Hepatocyte (in vitro differentiated cells): ENCODE measurements at regions not wholly inside any gene's neighbourhood (a gene's known extent, or its start where the extent isn't known, plus 50 kb on each side); places are given as distances from the start of the nearest gene placed in this dataset.

ENCODE experiments used
- EZH2 ChIP-seq: fragments of 200-600 bp; sonication (generic); IDR thresholded peaks from 2 replicates; pipeline ENCODE4 v1.6.1; 2016; ENCODE audit warnings: antibody characterized with exemption, mild to moderate bottlenecking, borderline replicate concordance
- EZH2phosphoT487 ChIP-seq: fragments of 200-600 bp; sonication (generic); IDR thresholded peaks from one replicate; pipeline ENCODE4 v1.6.1; 2018; ENCODE audit warnings: antibody characterized with exemption, mild to moderate bottlenecking, low read depth, moderate library complexity; ENCODE audit not compliant: unreplicated experiment, severe bottlenecking
- TF ChIP-seq, protein P1 (sequence below): fragments of 200-600 bp; sonication (generic); IDR thresholded peaks from 2 replicates; pipeline ENCODE4 v1.5.1; 2016; ENCODE audit warnings: antibody characterized with exemption, mild to moderate bottlenecking; ENCODE audit not compliant: poor library complexity

DNA sequence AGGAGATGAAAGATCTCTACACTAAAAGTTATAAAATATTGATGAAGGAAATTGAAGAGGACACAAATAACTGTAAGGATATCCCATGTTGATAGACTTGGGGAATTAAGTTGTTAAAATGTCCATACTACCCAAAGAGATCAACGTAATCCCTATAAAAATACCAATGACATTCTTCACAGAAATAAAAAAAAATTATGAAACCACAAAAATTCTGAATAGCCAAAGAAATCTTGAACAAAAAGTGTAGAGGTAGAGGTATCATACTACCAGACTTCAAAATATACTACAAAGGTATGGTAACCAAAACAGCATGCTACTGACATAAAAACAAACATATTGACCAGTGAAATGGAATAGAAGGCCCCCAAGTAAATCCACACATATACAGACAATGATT lies 71.5 kb upstream of the ELL2 start:
- TF ChIP-seq EZH2 = no peak
- TF ChIP-seq, protein P1, sequence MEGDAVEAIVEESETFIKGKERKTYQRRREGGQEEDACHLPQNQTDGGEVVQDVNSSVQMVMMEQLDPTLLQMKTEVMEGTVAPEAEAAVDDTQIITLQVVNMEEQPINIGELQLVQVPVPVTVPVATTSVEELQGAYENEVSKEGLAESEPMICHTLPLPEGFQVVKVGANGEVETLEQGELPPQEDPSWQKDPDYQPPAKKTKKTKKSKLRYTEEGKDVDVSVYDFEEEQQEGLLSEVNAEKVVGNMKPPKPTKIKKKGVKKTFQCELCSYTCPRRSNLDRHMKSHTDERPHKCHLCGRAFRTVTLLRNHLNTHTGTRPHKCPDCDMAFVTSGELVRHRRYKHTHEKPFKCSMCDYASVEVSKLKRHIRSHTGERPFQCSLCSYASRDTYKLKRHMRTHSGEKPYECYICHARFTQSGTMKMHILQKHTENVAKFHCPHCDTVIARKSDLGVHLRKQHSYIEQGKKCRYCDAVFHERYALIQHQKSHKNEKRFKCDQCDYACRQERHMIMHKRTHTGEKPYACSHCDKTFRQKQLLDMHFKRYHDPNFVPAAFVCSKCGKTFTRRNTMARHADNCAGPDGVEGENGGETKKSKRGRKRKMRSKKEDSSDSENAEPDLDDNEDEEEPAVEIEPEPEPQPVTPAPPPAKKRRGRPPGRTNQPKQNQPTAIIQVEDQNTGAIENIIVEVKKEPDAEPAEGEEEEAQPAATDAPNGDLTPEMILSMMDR = no peak
- TF ChIP-seq EZH2phosphoT487 = no peak
